NCI-H146 (cell line): ENCODE measurements at regions not wholly inside any gene's neighbourhood (a gene's known extent, or its start where the extent isn't known, plus 50 kb on each side); places are given as distances from the start of the nearest gene placed in this dataset.

Source experiments
- DNase-seq: peaks from one replicate; lab custom pipeline; 2025; lab: John Stamatoyannopoulos, UW

DNA sequence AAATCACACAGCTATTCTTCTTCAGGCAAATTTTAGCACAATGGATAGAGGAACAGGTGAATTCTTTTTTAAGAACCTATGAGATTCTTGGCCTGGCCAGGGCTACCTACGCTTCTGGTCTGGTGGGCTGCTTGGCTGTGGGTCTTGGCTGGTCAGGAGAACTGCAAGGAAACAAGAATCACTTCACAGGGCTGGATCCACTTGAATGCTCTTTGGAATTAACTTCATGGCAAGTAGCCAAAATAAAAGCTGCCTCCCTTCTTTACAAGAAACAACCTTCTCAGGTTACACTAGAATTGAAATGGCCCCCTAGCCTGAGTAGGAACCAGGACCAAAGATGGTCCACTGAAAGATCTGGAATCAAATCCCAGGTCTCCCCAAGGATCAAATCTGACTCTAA, 519.1 kb downstream of the IQCM start:
- no peak for DNase-seq

GRCh38 chr4:149296084-149296483, 519.6 kb downstream of the IQCM start:
- no peak for DNase-seq

DNA sequence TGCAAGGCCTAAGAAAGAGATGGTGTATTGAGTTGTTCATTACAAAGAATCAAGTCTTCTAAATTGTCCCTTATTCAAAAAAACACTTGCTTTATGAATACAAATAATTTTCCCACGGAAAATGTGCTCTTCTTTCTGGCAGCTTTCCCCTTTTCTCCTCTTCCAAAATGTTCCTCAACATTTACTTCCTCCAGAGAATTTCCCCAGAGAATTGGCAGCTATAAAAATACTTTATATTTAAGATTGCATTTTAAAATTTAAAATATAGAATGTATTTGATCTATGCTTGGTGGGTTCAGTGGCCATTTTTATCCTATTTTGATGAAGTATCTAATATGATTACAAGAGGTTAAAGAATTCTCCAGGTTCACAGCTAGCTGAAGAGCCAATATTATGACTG, 521.0 kb downstream of the IQCM start:
- no peak for DNase-seq

- DNase-seq: no peak
These were observed 522.5 kb downstream of the IQCM start for GRCh38 chr4:149293046-149293649.

GRCh38 chr4:149292425-149293007, 523.1 kb downstream of the IQCM start:
- no peak for DNase-seq

DNA sequence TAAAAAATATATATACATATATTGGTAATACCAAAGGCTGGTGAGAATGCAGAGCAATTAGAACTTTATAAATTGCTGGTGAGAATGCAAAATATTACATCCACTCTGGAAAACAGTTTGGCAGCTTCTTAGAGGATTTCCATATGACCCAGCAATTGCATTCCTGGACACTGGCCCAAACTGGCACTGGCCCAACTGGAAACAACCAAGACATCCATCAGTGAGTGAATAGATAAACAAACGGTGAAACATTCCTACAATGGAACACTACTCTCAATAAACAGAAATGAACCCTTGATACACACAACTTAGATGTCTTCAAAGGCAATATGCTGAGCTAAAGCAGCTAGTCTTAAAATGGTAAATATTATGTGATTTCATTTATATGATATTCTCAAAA, 524.2 kb downstream of the IQCM start:
- no peak for DNase-seq

- DNase-seq: no peak
These were observed 534.8 kb downstream of the IQCM start for GRCh38 chr4:149280806-149281205.

- DNase-seq: no peak
These were observed 535.9 kb downstream of the IQCM start for GRCh38 chr4:149279776-149280175.

DNA sequence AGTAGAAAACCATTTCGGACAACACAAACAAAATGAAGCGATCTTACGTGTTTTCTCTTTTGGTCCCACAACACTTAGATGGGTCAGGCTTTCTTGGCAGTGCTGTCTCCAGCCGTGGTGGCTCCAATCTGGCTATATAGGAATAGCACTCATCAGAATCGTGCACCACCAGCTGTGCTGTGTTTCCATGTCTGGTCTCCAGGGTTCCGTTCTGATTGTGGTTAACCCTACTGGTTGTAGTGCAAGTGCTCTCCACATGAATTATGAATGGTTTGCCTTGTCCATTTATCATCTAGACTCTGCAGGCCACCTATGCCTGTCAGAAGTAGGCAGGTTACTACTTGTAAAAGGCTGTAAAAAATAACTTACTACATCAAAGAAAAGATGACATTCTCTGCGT, 536.3 kb downstream of the IQCM start:
- no peak for DNase-seq

- no peak for DNase-seq
These were observed 537.9 kb downstream of the IQCM start for GRCh38 chr4:149277705-149278104.

DNA sequence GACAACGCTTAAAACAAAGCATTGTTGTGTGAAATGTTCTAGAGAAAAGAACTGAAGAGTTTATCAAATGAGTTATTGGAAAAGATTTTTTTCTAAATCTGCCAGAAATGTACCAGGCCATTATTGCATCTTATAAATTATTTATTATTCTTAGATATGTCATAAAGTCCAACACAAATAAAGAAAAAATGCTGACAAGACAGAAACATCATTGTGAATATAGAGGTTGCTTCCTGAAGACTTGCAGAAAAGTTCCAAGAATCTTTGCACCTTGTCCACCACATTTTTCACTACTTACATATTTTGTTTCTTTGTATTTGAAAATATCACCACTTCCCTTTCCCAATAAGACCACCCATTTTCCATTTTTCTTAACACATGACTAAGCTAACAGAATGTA, 545.8 kb downstream of the IQCM start:
- DNase-seq: no peak

DNA sequence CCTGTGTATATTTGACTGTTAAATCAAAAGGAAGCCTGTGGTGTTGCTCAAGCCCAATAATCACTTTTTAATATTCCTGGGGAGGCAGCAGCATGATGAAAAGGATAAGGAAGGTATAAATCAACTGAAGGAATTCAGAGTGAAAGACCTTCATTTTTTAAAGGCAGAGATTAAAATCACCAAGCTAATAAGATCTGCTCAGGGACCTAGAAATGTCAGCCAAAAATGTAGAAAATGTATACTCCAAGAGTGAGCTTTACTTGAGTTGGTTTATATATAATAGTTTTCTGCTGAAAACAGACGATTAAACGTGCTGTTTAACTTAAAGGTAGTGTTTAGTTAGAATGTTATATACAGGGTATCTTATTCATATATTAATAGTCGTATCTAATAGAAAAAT, 549.3 kb downstream of the IQCM start:
- no peak for DNase-seq

DNA sequence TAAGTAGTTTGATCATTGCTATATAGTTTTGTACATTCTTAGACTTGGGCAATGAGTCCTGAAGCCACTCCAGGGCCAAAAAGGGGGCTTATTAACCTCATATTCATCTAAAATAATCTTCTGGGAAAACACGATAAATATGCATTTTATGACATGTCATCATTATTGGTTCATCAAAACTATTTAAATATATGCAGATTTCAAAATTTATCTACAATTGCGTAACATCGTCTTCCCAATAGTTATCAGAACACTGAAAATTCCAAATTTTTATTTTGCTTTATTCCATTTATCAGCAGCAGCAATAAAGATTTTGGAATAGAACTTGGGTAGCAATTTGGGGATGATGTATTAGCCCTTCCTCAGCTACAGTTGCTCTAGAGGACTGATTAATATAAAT, 550.0 kb downstream of the IQCM start:
- no peak for DNase-seq

DNA sequence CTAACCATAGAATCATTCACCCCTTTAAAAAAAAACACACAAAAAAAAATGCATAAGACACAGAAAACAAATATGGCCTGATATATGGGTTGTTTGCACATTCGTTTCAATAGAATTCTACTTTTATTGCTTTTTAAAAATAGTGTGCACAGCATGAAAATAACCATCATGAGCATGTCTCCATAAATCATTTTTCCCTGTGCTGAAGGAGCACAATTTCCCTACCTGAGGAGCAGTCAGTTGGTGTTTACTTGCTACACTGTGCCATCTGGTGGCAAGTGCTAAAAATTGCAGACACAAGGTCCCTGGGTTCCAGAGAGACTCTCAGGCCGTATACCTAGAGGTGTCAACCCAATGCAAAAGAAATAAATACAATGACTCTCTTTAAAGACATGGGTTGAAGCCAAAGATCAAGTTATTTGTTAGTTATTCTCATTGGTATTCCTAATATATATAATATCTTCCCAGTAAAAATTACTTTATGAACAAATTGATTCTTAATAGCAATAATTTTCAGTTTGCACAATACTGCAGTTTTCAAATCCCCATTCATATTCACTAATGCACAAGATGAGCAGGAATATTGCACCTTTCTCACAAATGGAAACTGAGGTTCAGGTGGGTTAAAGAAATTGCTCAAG, 551.4 kb downstream of the IQCM start:
- peak; percentile 31 for DNase-seq

DNA sequence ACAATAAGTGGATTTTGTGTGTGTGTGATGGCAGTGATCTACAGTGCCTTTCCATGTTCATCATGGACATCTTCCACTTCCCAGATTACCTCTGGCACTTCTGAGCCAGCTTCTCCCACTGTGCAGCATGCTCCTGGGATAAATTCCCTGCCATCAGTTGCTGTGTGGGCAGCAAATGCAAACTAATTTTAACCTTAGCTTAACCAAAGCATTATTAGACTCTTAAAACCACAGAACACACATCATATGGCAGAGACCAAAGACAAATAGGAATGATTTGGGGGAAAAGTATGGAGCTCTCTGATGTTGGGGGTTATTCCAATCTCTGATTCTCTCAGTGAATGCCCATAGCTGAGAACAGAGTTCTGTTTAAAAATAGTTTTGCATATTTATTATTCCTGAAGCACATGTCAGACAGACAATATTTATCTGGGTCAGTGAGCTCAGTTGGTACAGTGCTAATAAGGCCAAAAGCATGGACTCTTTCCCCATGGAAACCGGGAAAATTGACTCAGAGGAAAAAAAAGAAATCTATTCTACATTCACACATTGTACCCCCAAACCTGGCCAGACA, 567.4 kb downstream of the IQCM start:
- no peak for DNase-seq

GRCh38 chr4:149247164-149247563, 568.5 kb downstream of the IQCM start:
- DNase-seq: no peak

DNA sequence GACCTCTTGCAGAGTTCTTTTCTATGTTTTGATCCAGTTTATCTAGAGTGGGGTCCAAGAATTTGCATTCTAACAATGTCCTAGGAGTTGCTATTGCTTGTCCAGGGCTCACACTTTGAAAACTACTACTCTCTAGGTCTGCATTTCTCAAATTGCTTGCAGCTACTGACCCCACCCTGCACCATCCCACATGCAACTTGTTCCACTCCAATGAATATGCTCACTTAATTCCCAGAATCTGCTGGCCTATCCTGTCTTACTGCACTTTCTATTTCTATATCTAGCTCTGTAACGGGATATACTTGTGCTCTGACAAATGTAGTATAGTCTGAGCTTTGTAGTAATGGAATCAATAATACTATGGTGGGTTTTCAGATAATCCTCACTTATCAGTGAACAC, 570.3 kb downstream of the IQCM start:
- DNase-seq: no peak

- no peak for DNase-seq
These were observed 577.5 kb downstream of the IQCM start for GRCh38 chr4:149238097-149238496.

DNA sequence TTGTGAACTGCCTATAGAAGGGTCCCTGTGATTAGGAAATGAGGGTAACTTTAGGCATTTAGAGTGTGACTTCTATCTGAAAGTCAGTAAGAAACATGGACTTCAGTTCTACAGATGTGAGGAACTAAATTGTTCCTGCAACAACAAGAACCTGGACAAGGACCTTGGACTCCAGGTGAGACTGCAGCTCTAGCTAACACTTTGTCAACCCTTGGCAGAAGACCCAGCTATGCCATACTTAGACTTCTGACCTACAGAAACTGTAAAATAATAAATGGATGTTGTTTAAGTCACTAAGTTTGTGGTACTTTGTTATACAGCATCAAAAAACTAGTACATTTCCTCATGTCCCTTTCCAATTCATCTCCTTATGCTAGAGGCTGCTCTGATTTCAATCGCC, 580.8 kb downstream of the IQCM start:
- DNase-seq: no peak

DNA sequence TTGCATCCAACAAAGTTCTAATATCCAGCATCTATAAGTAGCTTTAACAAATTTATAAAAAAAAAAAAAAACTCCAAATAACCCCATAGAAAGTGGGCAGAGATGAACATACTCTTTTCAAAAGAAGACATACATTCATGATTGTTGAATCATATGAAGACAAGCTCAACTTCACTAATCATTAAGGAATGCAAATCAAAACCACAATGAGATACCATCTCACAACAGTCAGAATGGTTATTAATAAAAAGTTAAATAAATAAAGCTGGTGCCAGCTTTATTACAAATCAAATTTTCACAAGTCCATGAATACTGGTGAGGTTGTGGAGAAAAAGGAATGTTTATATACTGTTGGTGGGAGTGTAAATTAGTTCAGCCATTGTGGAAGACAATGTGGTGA, 592.0 kb downstream of the IQCM start:
- no peak for DNase-seq

DNA sequence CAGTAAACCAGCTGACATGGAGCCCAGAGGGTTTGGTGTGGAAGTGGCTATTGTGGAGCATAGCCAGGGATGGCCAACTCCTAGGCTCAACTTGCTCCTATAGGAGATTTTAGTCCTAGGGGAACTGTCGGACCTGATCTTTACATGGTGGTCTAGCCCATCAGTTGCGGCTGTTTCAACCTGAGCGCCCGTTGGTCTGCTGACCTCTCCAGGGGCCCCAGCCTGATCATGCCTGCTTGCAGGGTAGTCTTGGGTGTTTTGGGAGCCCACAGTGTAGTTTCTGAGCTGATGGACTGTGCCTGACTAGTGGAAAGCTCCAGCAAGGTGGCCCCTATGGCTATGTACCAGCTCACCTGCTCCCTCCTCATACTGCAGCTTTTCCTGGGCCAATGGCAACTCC, 597.0 kb downstream of the IQCM start:
- no peak for DNase-seq

DNA sequence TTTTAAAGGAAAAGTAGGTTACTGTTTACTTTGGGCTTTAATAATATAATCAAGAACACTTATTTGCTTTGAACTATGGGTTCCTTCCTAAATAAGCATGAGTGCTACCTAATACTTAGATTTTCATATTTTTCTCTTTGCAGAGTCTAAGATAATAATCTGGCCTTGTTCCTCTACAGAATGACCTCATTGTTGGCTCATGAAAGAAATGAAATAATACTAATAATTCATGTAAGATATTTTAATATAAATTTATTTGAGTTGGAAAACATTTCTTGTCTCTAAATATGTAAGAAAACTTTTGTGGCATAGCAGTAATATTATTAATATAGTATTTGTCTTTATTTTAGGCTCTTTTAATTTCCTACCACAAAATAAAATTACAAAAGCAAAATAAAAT, 601.3 kb downstream of the IQCM start:
- DNase-seq: no peak

DNA sequence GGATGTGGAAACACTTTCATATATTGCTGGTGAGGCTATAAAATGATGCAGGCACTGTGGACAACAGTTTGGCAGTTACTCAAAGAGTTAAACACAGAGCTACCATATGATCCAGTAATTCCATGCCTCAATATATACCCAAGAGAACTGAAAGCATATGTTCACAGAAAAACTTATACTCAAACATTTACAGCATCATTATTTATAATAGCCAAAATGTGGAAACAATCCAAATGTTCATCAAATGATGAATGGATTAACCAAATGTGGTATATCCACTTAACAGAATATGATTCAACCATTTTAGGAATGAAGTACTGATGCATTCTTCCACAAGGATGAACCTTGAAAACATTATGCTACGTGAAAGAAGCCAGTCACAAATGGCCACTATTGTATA, 603.8 kb downstream of the IQCM start:
- DNase-seq: no peak
